Neural progenitor cell (in vitro differentiated cells): ENCODE measurements at regions not wholly inside any gene's neighbourhood (a gene's known extent, or its start where the extent isn't known, plus 50 kb on each side); places are given as distances from the start of the nearest gene placed in this dataset.

ENCODE experiments used
- EZH2 ChIP-seq: fragments of 200-600 bp; sonication (generic); IDR thresholded peaks from 2 replicates; pipeline ENCODE4 v1.6.1; 2017; ENCODE audit warnings: antibody characterized with exemption, mild to moderate bottlenecking, moderate library complexity
- EZH2phosphoT487 ChIP-seq: fragments of 200-600 bp; sonication (generic); IDR thresholded peaks from 2 replicates; pipeline ENCODE4 v1.6.1; 2017; ENCODE audit warnings: antibody characterized with exemption
- TF ChIP-seq, protein P1 (sequence below): fragments of 200-600 bp; sonication (generic); IDR thresholded peaks from 2 replicates; pipeline ENCODE4 v1.5.1; 2017; ENCODE audit warnings: antibody characterized with exemption, mild to moderate bottlenecking

DNA sequence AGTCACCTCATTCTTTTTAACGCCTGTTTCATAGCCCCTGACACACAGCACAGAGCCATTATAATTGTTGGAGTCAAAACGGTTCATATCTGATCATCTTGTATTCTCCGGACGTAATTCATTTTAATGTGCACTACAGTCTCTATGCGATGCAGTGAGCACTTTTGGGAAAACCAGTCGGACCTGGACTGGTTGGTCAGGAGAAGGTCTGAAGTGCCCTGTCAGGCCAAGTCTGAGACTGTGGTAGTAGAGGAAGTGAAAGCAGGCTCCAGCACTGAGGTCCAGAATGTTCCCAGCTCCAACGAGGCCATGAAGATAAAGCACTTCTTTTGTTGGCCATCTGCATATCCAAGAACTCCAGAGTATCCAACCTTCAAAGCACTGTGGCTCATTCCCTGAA lies 117.1 kb upstream of the NCOR2 start:
- TF ChIP-seq, protein P1, sequence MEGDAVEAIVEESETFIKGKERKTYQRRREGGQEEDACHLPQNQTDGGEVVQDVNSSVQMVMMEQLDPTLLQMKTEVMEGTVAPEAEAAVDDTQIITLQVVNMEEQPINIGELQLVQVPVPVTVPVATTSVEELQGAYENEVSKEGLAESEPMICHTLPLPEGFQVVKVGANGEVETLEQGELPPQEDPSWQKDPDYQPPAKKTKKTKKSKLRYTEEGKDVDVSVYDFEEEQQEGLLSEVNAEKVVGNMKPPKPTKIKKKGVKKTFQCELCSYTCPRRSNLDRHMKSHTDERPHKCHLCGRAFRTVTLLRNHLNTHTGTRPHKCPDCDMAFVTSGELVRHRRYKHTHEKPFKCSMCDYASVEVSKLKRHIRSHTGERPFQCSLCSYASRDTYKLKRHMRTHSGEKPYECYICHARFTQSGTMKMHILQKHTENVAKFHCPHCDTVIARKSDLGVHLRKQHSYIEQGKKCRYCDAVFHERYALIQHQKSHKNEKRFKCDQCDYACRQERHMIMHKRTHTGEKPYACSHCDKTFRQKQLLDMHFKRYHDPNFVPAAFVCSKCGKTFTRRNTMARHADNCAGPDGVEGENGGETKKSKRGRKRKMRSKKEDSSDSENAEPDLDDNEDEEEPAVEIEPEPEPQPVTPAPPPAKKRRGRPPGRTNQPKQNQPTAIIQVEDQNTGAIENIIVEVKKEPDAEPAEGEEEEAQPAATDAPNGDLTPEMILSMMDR: no peak
- TF ChIP-seq EZH2phosphoT487: no peak
- TF ChIP-seq EZH2: no peak
